ENCODE measurements at regions not wholly inside any gene's neighbourhood (a gene's known extent, or its start where the extent isn't known, plus 50 kb on each side); places are given as distances from the start of the nearest gene placed in this dataset.

- Histone ChIP-seq H2BK120ac (replicated peaks; ENCODE audit: low read depth, low read length) (no peak overlapping the region), H3K14ac (ENCODE audit: insufficient read length) (no peak overlapping the region), H4K20me1 (replicated peaks in 1 of 2; ENCODE audit: control insufficient read depth in 1 of 2, insufficient read depth in 2 of 2, low read length in 2 of 2) (no peaks in the 10 kb centered on the region), H2BK5ac (ENCODE audit: low read depth, low read length) (peak overlapping the region; percentile 1; the same call in 1 of the 2 replicates), H2AFZ (ENCODE audit: low read length) (no peak overlapping the region), H3K79me2 (ENCODE audit: control insufficient read depth in 1 of 2, insufficient read depth in 2 of 2, low read length in 2 of 2) (no peaks in the 10 kb centered on the region), H3K4me2 (ENCODE audit: insufficient read depth in 1 of 2, low read depth in 2 of 2, low read length in 2 of 2) (no peak overlapping the region), H3K23ac (ENCODE audit: insufficient read length) (no peak overlapping the region), H2BK20ac (ENCODE audit: low read length) (no peak overlapping the region), H4K8ac (ENCODE audit: extremely low read depth, insufficient read depth, low read length) (no peak overlapping the region), H2BK12ac (ENCODE audit: low read depth, low read length) (no peak overlapping the region), H4K91ac (replicated peaks; ENCODE audit: insufficient read length, low read length) (no peak overlapping the region), H3K36me3 (ENCODE audit: control insufficient read depth in 2 of 4, insufficient read depth in 4 of 4, low read length in 3 of 4) (no peaks in the 10 kb centered on the region), H3K9me3 (ENCODE audit: insufficient read depth in 2 of 2, low read depth in 1 of 2, low read length in 1 of 2) (no peaks in the 10 kb centered on the region), H3K4ac (replicated peaks; ENCODE audit: insufficient read length, low read depth, low read length) (no peak overlapping the region), H3K56ac (replicated peaks; ENCODE audit: insufficient read length, low read depth, low read length) (no peak overlapping the region), H3K18ac (ENCODE audit: extremely low read depth, low read length) (no peak overlapping the region), H3K4me1 (replicated peaks in 1 of 4; ENCODE audit: control insufficient read depth in 3 of 4, insufficient read depth in 4 of 4, low read length in 3 of 4) (peaks cover 0 to 2% (median 0%) of the 10 kb centered on the region in 4 experiments; a peak in 1 of 7 replicates), H3K27ac (ENCODE audit: low read depth, low read length) (no peak overlapping the region), H2BK15ac (ENCODE audit: low read length) (no peak overlapping the region), H3K9ac (replicated peaks in 1 of 4; ENCODE audit: extremely low read depth in 1 of 4, low read depth in 3 of 4, low read length in 3 of 4) (no peak overlapping the region), H2AK5ac (ENCODE audit: low read depth, low read length) (no peak overlapping the region), H3K4me3 (ENCODE audit: extremely low read depth in 1 of 4, insufficient read depth in 2 of 4, low read depth in 3 of 4, low read length in 4 of 4) (no peak overlapping the region), H3K79me1 (ENCODE audit: low read depth, low read length) (no peaks in the 10 kb centered on the region), H3K23me2 (ENCODE audit: low read depth, low read length) (no peaks in the 10 kb centered on the region), H3K27me3 (replicated peaks in 1 of 4; ENCODE audit: control insufficient read depth in 3 of 4, extremely low read depth in 1 of 4, insufficient read depth in 3 of 4, low read length in 3 of 4) (no peaks in the 10 kb centered on the region), H4K5ac (ENCODE audit: insufficient read length, low read depth, low read length) (no peak overlapping the region)
- FAIRE-seq (peak; percentile 60), DNase-seq (ENCODE audit: low read depth in 1 of 2, low spot score in 2 of 2) (peak in 1 of 2 experiments; percentile 69)
- ChIA-PET CTCF (ENCODE audit: partially characterized antibody) (interaction anchor here (0.6 to 2.5 kb wide), 53 partner anchors 9 to 840 kb away, joined by 3 to 23 read pairs (median 4); no protein-coding TSS in a partner anchor), POLR2A (ENCODE audit: partially characterized antibody) (no interaction called here)
- whole genome bisulfite sequencing, 2 experiments (ENCODE audit: extremely low coverage in 1 of 2, insufficient coverage in 1 of 2, insufficient read length in 1 of 2, insufficient replicate concordance in 2 of 2, low coverage in 1 of 2, low lambda C conversion rate in 2 of 2, missing lambda C conversion rate in 1 of 2), result 69% methylated on average over 9 of the region's 9 CpGs; no CpG with 5 or more reads in 1 of the 2 experiments
- peak; percentile 76 to 78 for TF ChIP-seq RAD21 (IDR thresholded peaks at IDR 0.05 in 1 of 2, conservative IDR thresholded peaks at IDR 0.05 in 1 of 2; ENCODE audit: low read depth in 2 of 2, low read length in 2 of 2)
- TF ChIP-seq SIN3A (conservative IDR thresholded peaks at IDR 0.05 in 1 of 2, IDR thresholded peaks at IDR 0.05 in 1 of 2; ENCODE audit: low read depth in 1 of 2, low read length in 2 of 2), result no peak
- TF ChIP-seq ATF3 (IDR thresholded peaks at IDR 0.05; ENCODE audit: insufficient read depth, low read depth, low read length), result no peak
- TF ChIP-seq CEBPB (IDR thresholded peaks at IDR 0.05; ENCODE audit: low read depth, low read length), result no peak
- no peak for TF ChIP-seq CHD1 (IDR thresholded peaks at IDR 0.05; ENCODE audit: low read depth, low read length)
- TF ChIP-seq CTCF (IDR thresholded peaks at IDR 0.05; ENCODE audit: control extremely low read depth in 1 of 3, insufficient read depth in 1 of 3, low read depth in 1 of 3, low read length in 3 of 3), result peak; percentile 62 to 84 (median 65)
- no peak for TF ChIP-seq RBBP5 (IDR thresholded peaks at IDR 0.05; ENCODE audit: borderline replicate concordance, low read depth, low read length)
- no peak for TF ChIP-seq CREB1 (IDR thresholded peaks at IDR 0.05)
- TF ChIP-seq TEAD4 (IDR thresholded peaks at IDR 0.05; ENCODE audit: low read depth, low read length), result peak; percentile 75
Measured at GRCh38 chr2:193583638-193584400, 1389.1 kb upstream of the TMEFF2 start.
